ENCODE measurements at regions not wholly inside any gene's neighbourhood (a gene's known extent, or its start where the extent isn't known, plus 50 kb on each side); places are given as distances from the start of the nearest gene placed in this dataset.

GRCh38 chr17:53891726-53892125 is 69.0 kb downstream of the KIF2B start:
- DNase-seq (ENCODE audit: low spot score): no peak

DNA sequence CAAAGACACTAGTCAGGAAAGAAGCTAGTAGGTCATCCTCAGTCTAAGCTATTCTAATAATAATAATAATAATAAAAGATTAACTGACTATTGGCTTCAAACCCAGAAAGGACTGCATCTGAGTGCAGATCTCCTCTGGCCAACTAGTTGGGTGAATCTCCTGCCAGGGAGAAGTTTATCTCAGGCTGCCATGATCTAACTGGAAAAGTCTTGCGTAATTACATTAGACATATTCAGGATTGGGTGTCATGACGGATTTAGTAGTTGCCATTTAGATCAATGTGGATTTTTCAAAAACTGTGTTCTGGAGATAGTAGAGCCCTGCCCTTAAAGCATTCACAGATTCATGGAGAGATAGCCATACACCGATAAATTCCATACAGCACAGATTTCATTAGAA is 69.5 kb downstream of the KIF2B start:
- no peak for DNase-seq (ENCODE audit: low spot score)

DNA sequence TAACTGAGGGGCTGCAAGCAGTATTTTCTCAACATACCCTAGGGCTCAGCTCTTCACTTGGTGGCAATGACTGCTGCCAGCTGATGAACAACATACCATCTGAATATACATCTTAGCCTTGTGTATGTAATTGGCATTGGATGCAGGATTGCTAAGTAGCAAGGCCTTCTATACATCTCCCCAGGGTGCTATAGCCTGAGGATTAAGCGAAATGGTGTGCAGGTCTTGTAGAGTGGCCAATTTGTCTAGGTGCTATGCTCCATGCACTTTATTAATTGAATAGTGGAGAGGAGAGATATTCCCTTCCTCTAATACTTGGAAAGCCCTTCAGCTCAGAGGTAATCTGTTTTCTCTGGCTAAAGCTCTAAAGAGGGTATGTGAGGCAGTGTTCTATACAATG is 71.9 kb downstream of the KIF2B start:
- no peak for DNase-seq (ENCODE audit: low spot score)

- DNase-seq (ENCODE audit: low spot score): no peak
Measured at GRCh38 chr17:53896047-53896446, 73.3 kb downstream of the KIF2B start.

GRCh38 chr17:53900951-53901350 is 78.2 kb downstream of the KIF2B start:
- no peak for DNase-seq (ENCODE audit: low spot score)

- DNase-seq (ENCODE audit: low spot score): no peak
Measured at GRCh38 chr17:53907435-53907834, 84.7 kb downstream of the KIF2B start.

GRCh38 chr17:53909802-53910201 is 87.1 kb downstream of the KIF2B start:
- DNase-seq (ENCODE audit: low spot score): no peak

DNA sequence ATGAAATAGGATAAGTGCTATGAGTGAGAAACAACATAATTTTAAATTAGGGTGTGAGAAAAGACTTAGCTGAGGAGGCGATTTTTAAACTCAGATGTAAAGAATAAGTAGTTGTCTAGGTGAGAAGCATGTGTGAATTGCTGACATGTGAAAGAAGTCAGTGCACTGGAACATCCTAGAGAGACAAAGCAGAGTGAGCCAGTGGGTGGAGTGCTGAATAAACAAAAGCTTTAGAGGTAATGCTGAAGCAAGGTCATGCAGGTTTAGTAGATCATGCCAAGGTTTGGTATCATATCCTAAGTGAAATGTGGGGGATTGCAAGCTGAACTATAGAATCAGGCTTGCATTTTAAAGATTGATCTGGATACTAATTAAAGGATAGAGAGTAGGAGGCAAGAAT is 89.4 kb downstream of the KIF2B start:
- no peak for DNase-seq (ENCODE audit: low spot score)

- DNase-seq (ENCODE audit: low spot score): no peak
Measured at GRCh38 chr17:53919356-53919755, 96.6 kb downstream of the KIF2B start.

- no peak for DNase-seq (ENCODE audit: low spot score)
Measured at GRCh38 chr17:53924530-53925455, 102.1 kb downstream of the KIF2B start.

DNA sequence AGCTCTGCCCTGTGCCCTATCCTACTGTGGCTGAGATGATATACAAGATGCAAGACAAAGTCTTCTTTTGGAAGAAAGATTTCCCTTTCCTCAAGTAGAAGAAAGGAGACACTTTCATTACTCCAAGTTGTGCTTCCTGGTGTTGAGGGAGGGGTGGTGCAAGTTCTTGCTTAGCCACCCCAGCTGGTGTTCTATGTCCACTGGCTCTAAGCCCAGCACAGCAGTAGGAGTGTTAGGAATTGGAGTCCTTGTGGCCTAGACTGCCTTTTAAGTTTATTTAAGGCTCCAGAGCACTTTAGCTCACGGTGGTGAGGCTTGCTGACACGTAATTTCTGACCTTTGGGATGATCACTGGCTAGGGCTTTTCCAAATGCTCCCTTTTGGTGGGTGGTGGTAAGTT is 109.7 kb downstream of the KIF2B start:
- DNase-seq (ENCODE audit: low spot score): no peak

- no peak for DNase-seq (ENCODE audit: low spot score)
Measured at GRCh38 chr17:53934931-53935330, 112.2 kb downstream of the KIF2B start.

DNA sequence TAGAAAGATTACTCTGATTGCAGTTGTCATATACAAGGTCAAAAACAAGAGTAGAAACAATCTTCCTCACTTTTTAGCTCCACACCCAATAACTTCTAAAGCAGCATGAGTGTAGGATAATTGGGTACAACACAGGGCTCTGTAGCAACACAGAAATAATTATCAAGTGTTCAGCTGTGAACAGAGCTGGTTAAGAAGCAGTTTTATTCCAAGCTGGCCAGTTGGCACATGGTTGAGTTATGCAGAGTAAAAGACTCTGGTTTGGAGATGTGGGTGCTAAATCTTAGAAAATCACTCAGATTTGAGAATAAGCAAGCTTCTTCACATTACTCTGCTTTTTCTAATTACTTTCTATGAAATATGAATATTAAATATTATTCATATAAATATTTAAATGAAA is 118.5 kb downstream of the KIF2B start:
- no peak for DNase-seq (ENCODE audit: low spot score)

DNA sequence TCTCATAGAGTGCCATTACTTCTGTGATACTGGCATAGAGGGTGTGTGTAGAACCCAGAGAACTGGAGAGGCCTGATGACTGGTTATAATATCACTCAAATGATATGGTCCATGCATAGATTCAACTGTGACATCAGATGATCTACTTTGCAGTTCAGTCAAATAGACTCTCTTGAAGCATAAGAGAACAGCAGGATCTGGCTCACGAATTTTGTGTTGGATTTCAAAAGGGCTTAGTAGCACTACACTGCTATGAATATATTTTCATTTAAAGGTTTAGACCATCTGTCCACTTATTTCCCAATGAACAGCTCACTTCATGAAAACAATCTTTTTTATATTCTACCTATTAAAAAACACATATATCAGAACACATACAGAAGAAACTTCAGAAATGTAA is 119.7 kb downstream of the KIF2B start:
- DNase-seq (ENCODE audit: low spot score): peak; percentile 47

DNA sequence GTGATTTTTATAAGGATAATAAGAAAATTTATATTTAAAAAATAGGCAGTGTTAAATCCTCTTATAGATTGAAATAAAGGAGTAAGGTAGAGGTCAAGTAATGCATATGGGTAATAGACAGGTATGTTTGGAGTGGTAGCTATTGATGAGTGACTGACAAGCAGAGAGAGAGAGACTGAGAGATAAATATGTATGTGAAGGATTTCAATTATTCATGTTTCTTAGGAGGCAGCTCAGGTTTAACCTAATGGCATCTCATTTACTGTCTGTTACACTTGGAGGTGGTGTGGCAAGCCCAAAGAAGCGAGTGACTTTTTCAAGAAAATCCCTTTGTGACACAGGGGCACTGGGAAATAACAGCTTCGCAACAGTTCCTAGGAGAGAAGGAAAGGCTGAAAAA is 120.2 kb downstream of the KIF2B start:
- peak; percentile 6 for DNase-seq (ENCODE audit: low spot score)

GRCh38 chr17:53948323-53948722 is 125.6 kb downstream of the KIF2B start:
- DNase-seq (ENCODE audit: low spot score): no peak

GRCh38 chr17:53949473-53950090 is 126.9 kb downstream of the KIF2B start:
- no peak for DNase-seq (ENCODE audit: low spot score)

DNA sequence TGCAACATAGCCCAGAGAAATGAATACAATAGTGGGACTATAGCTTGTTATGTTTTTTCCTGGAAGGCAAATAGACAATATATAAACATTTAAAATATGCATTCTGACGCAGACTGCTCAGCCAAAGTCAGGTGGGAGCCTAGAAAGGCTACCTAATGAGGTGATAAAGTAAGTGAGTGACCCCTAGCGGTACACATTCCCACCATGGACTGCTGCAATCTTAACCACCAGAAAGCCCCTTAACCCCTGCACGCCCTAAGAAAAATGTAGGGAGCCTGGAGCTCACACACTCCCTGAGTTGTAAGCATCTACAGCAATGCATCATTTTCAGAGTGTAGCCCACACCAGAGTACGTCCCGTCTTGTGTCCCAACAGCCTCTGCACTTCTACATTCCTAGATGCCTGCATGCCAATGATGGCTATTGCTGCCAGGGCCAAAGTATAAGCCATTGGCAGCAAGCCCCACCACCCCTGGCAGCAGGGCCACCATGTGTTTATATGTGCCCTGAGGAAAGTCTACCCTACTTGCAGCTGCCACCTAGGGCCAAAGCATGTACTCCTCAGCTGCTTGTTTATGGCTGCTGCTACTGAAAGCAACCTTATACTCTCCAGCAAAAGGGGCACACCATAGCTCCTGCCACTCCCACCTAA is 127.6 kb downstream of the KIF2B start:
- DNase-seq (ENCODE audit: low spot score): no peak

GRCh38 chr17:53950858-53951250 is 128.1 kb downstream of the KIF2B start:
- no peak for DNase-seq (ENCODE audit: low spot score)

DNA sequence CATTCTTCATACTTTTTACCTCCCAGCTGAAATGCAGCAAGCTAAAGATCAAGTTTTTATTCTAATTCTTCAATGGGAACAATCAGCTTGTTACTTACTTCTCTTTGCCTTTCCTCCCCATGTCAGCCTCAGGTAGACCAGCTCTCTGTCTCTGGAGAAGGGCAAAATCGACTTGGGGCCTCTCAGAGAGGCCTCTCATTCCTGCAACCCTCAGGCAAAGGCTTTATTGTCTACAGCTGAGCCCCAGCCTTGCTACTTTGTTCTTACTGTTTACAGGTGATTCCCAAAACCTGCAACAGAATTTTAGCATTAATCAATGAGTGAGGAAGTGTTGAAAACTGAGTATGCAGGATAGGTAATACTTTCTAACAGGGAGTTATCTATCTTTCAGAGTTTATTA is 148.6 kb downstream of the KIF2B start:
- DNase-seq (ENCODE audit: low spot score): no peak

GRCh38 chr17:53979991-53980390 is 157.3 kb downstream of the KIF2B start:
- DNase-seq (ENCODE audit: low spot score): no peak

- no peak for DNase-seq (ENCODE audit: low spot score)
Measured at GRCh38 chr17:53996131-53996530, 173.4 kb downstream of the KIF2B start.

- DNase-seq (ENCODE audit: low spot score): no peak
Measured at GRCh38 chr17:53996890-53997289, 174.2 kb downstream of the KIF2B start.
